GM12873 (cell line): ENCODE measurements at regions not wholly inside any gene's neighbourhood (a gene's known extent, or its start where the extent isn't known, plus 50 kb on each side); places are given as distances from the start of the nearest gene placed in this dataset.

Experiments
- CTCF ChIP-seq: IDR thresholded peaks from 2 replicates; pipeline ENCODE4 v1.5.1; 2012; ENCODE audit warnings: low read depth, mild to moderate bottlenecking, moderate library complexity, low read length, control low read depth; ENCODE audit not compliant: insufficient read depth; ENCODE audit errors: missing control alignments

GRCh38 chr11:70557742-70558485 lies 159.6 kb downstream of the CTTN start:
- no peak for TF ChIP-seq CTCF

GRCh38 chr11:70558681-70559080 lies 160.4 kb downstream of the CTTN start:
- no peak for TF ChIP-seq CTCF

- TF ChIP-seq CTCF: no peak
These were observed 161.2 kb downstream of the CTTN start for GRCh38 chr11:70559516-70559915.

- no peak for TF ChIP-seq CTCF
These were observed 168.6 kb downstream of the CTTN start for GRCh38 chr11:70566768-70567530.

- no peak for TF ChIP-seq CTCF
These were observed 169.3 kb downstream of the CTTN start for GRCh38 chr11:70567680-70568034.

GRCh38 chr11:70568035-70568813 lies 169.9 kb downstream of the CTTN start:
- TF ChIP-seq CTCF: no peak
